ENCODE measurements at regions not wholly inside any gene's neighbourhood (a gene's known extent, or its start where the extent isn't known, plus 50 kb on each side); places are given as distances from the start of the nearest gene placed in this dataset.

GRCh38 chr6:93516441-93516840, 97.1 kb upstream of the EPHA7 start:
- no peak overlapping the region for H3K27ac ChIP-seq
- TF ChIP-seq ZFX (IDR thresholded peaks at IDR 0.05) (no peak), CTCF (conservative IDR thresholded peaks at IDR 0.05) (no peak)

GRCh38 chr6:93515736-93516135, 96.4 kb upstream of the EPHA7 start:
- TF ChIP-seq ZFX (IDR thresholded peaks at IDR 0.05), result no peak
- no peak for TF ChIP-seq CTCF (conservative IDR thresholded peaks at IDR 0.05)
- no peak overlapping the region for H3K27ac ChIP-seq

- no peak overlapping the region for H3K27ac ChIP-seq
- TF ChIP-seq CTCF (conservative IDR thresholded peaks at IDR 0.05) (no peak), ZFX (IDR thresholded peaks at IDR 0.05) (no peak)
These were observed 79.4 kb upstream of the EPHA7 start for GRCh38 chr6:93498713-93499112.

GRCh38 chr6:93496548-93496947, 77.2 kb upstream of the EPHA7 start:
- TF ChIP-seq ZFX (IDR thresholded peaks at IDR 0.05) (no peak), CTCF (conservative IDR thresholded peaks at IDR 0.05) (no peak)
- no peak overlapping the region for H3K27ac ChIP-seq

- TF ChIP-seq CTCF (conservative IDR thresholded peaks at IDR 0.05) (no peak), ZFX (IDR thresholded peaks at IDR 0.05) (no peak)
- no peak overlapping the region for H3K27ac ChIP-seq
These were observed 74.7 kb upstream of the EPHA7 start for GRCh38 chr6:93494057-93494456.

- TF ChIP-seq ZFX (IDR thresholded peaks at IDR 0.05) (no peak), CTCF (conservative IDR thresholded peaks at IDR 0.05) (no peak)
- H3K27ac ChIP-seq, result no peak overlapping the region
These were observed 55.4 kb upstream of the EPHA7 start for GRCh38 chr6:93474733-93475179.

- TF ChIP-seq CTCF (conservative IDR thresholded peaks at IDR 0.05) (no peak), ZFX (IDR thresholded peaks at IDR 0.05) (no peak)
- no peak overlapping the region for H3K27ac ChIP-seq
These were observed 51.9 kb upstream of the EPHA7 start for GRCh38 chr6:93471281-93471680.
